Esophagus squamous epithelium (tissue), 5 donors: ENCODE measurements at regions not wholly inside any gene's neighbourhood (a gene's known extent, or its start where the extent isn't known, plus 50 kb on each side); places are given as distances from the start of the nearest gene placed in this dataset.

Experiments
- DNase-seq: peaks from one replicate; lab custom pipeline; 2025; lab: John Stamatoyannopoulos, UW
- H3K27ac ChIP-seq, 4 donors: fragments of 200-600 bp; sonication (generic); one replicate each; pipeline ENCODE4 v1.5.1; 2016 to 2019; ENCODE audit warnings: mild to moderate bottlenecking in 1 of 4
- H3K27me3 ChIP-seq, 4 donors: fragments of 200-600 bp; sonication (generic); 1 replicate in 3 of 4; 2 replicates in 1 of 4; pipeline versions ENCODE4 v1.5.1 to v1.6.0; 2017 to 2021; ENCODE audit warnings: antibody characterized with exemption in 1 of 4
- H3K36me3 ChIP-seq, 3 donors: fragments of 200-600 bp; sonication (generic); one replicate each; pipeline ENCODE4 v1.5.1; 2016 to 2019
- H3K4me1 ChIP-seq, 3 donors: fragments of 200-600 bp; sonication (generic); one replicate each; pipeline ENCODE4 v1.5.1; 2017 to 2019
- H3K4me3 ChIP-seq, 4 donors: fragments of 200-600 bp; sonication (generic); 1 replicate in 3 of 4; 2 replicates in 1 of 4; pipeline ENCODE4 v1.5.1; 2016 to 2019; ENCODE audit warnings: mild to moderate bottlenecking in 2 of 4, moderate library complexity in 1 of 4
- H3K9me3 ChIP-seq, 3 donors: fragments of 200-600 bp; sonication (generic); one replicate each; pipeline ENCODE4 v1.5.1; 2016 to 2019
- CTCF ChIP-seq, 6 experiments: fragments of 450-650 bp in 4 of 6; fragments of 200-600 bp in 2 of 6; sonication (generic) in 2 of 6; IDR thresholded peaks; one replicate each; pipeline ENCODE4 v1.5.1; 2016 to 2019; ENCODE audit warnings: antibody characterized with exemption in 6 of 6, mild to moderate bottlenecking in 4 of 6, moderate library complexity in 4 of 6
- POLR2A ChIP-seq, 4 donors: fragments of 450-650 bp; IDR thresholded peaks; one replicate each; pipeline ENCODE4 v1.6.1; 2017; ENCODE audit warnings: antibody characterized with exemption in 4 of 4, mild to moderate bottlenecking in 4 of 4, moderate library complexity in 3 of 4
- WGBS, 2 donors: methylation state at CpG; one replicate each; pipeline ENCODE4 v1.1.5; 2018; 5-methylcytosine and 5-hydroxymethylcytosine counted together
- intact Hi-C: fragments of 100-400 bp; cut with DNase I; formaldehyde crosslinking; loops from one replicate; pipeline ENCODE4 v1.15.0; 2022
- donor health status: DM: yes; HTN: yes; CAD: no.

GRCh38 chr17:68775969-68776368 lies 174.8 kb upstream of the FAM20A start:
- intact Hi-C loops: loop anchor here (5.0 kb wide), 1 partner anchor 456 kb away; no protein-coding TSS in a partner anchor
- Histone ChIP-seq H3K9me3 (no peaks in the 10 kb centered on the region), H3K4me3 (no peak overlapping the region), H3K4me1 (peaks cover 0 to 41% (median 5%) of the 10 kb centered on the region in 3 donors), H3K36me3 (no peaks in the 10 kb centered on the region), H3K27ac (peak overlapping the region in 3 of 4 donors; percentile 36 to 70 (median 57)), H3K27me3 (no peaks in the 10 kb centered on the region)
- 73 to 95% methylated on average over 2 of the region's 2 CpGs for WGBS, 2 donors
- TF ChIP-seq POLR2A (IDR thresholded peaks at IDR 0.05): no peak
- no peak for TF ChIP-seq CTCF (IDR thresholded peaks at IDR 0.05)
- no peak for DNase-seq

- TF ChIP-seq POLR2A (IDR thresholded peaks at IDR 0.05) (no peak), CTCF (IDR thresholded peaks at IDR 0.05) (no peak)
- Histone ChIP-seq H3K27me3 (no peaks in the 10 kb centered on the region), H3K36me3 (no peaks in the 10 kb centered on the region), H3K4me3 (no peak overlapping the region), H3K27ac (peak overlapping the region in 2 of 4 donors; percentile 51 to 57), H3K9me3 (no peaks in the 10 kb centered on the region), H3K4me1 (peaks cover 0 to 41% (median 5%) of the 10 kb centered on the region in 3 donors)
- DNase-seq: no peak
- intact Hi-C loops: loop anchor here (5.0 kb wide), 1 partner anchor 457 kb away; no protein-coding TSS in a partner anchor
These were observed 174.2 kb upstream of the FAM20A start for GRCh38 chr17:68775318-68775717.

- WGBS, 2 donors: 33 to 35% methylated on average over 8 of the region's 8 CpGs
- intact Hi-C loops: no loop called here
- TF ChIP-seq POLR2A (IDR thresholded peaks at IDR 0.05) (no peak), CTCF (IDR thresholded peaks at IDR 0.05) (peak in 5 of 6 experiments; percentile 38 to 64 (median 53))
- no peak for DNase-seq
- Histone ChIP-seq H3K27me3 (no peaks in the 10 kb centered on the region), H3K4me1 (peaks cover 0 to 25% (median 5%) of the 10 kb centered on the region in 3 donors), H3K9me3 (no peaks in the 10 kb centered on the region), H3K27ac (peak overlapping the region in 3 of 4 donors; percentile 57 to 62 (median 60)), H3K4me3 (peak overlapping the region in 1 of 4 donors; percentile 36), H3K36me3 (no peaks in the 10 kb centered on the region)
These were observed 170.8 kb upstream of the FAM20A start for GRCh38 chr17:68771867-68772515.

GRCh38 chr17:68768804-68769203 lies 167.6 kb upstream of the FAM20A start:
- WGBS, 2 donors: 55 to 72% methylated on average over 6 of the region's 6 CpGs
- no peaks in the 10 kb centered on the region for H3K9me3 ChIP-seq
- no peak overlapping the region for H3K27ac ChIP-seq
- no peak overlapping the region for H3K4me3 ChIP-seq
- no peaks in the 10 kb centered on the region for H3K36me3 ChIP-seq
- intact Hi-C loops: loop anchor here (10.0 kb wide), 1 partner anchor 224 kb away; no protein-coding TSS in a partner anchor
- no peak for TF ChIP-seq CTCF (IDR thresholded peaks at IDR 0.05)
- no peak for TF ChIP-seq POLR2A (IDR thresholded peaks at IDR 0.05)
- H3K4me1 ChIP-seq: peaks cover 0 to 6% (median 0%) of the 10 kb centered on the region in 3 donors
- DNase-seq: no peak
- H3K27me3 ChIP-seq: no peaks in the 10 kb centered on the region

- Histone ChIP-seq H3K27ac (no peak overlapping the region), H3K9me3 (no peaks in the 10 kb centered on the region), H3K36me3 (no peaks in the 10 kb centered on the region), H3K4me1 (no peaks in the 10 kb centered on the region), H3K27me3 (no peaks in the 10 kb centered on the region), H3K4me3 (no peak overlapping the region)
- intact Hi-C loops: loop anchor here (10.0 kb wide), 1 partner anchor 222 kb away; no protein-coding TSS in a partner anchor
- TF ChIP-seq CTCF (IDR thresholded peaks at IDR 0.05) (no peak), POLR2A (IDR thresholded peaks at IDR 0.05) (no peak)
- WGBS, 2 donors: 64 to 67% methylated on average over 4 of the region's 4 CpGs
- DNase-seq: no peak
These were observed 165.5 kb upstream of the FAM20A start for GRCh38 chr17:68766640-68767039.
